Caco-2 (cell line): ENCODE measurements at regions not wholly inside any gene's neighbourhood (a gene's known extent, or its start where the extent isn't known, plus 50 kb on each side); places are given as distances from the start of the nearest gene placed in this dataset.

ENCODE experiments used
- BruUV-seq: library from RNA; stranded (reverse); fragments of 400-500 nt; replicated peaks from 2 replicates; lab custom pipeline; 2021; lab: Mats Ljungman, UMichigan
- CTCF ChIA-PET: fragments of 300-600 bp; sonication (Branson Sonifier 250); formaldehyde crosslinking; loops from one replicate; lab custom pipeline; 2022; ENCODE audit warnings: antibody characterized with exemption; lab: Charles Lee
- POLR2A ChIA-PET: fragments of 300-600 bp; sonication (Branson Sonifier 250); formaldehyde crosslinking; loops from one replicate; lab custom pipeline; 2022; ENCODE audit warnings: antibody characterized with exemption; lab: Charles Lee
- DNase-seq, 2 experiments: peaks; one replicate each; pipeline versions ENCODE4 v3.0.0 to v3.0.0-alpha.2; 2020 to 2022
- H3K27me3 ChIP-seq: replicated peaks from 2 replicates; pipeline ENCODE4 v1.6.0; 2011; ENCODE audit warnings: low read length; ENCODE audit not compliant: control insufficient read depth, insufficient read depth
- H3K36me3 ChIP-seq: 2 replicates; pipeline ENCODE4 v1.5.1; 2011; ENCODE audit warnings: low read length; ENCODE audit not compliant: control insufficient read depth, insufficient read depth
- H3K4me1 ChIP-seq: fragments of 250-450 bp; sonication (Bioruptor Pico); 2 replicates; pipeline ENCODE4 v1.5.1; 2020; ENCODE audit warnings: mild to moderate bottlenecking
- H3K4me3 ChIP-seq: 2 replicates; pipeline ENCODE4 v1.5.1; 2011; ENCODE audit warnings: low read depth, mild to moderate bottlenecking, control low read depth, low read length
- H3K9me3 ChIP-seq: fragments of 250-450 bp; sonication (Bioruptor Pico); 2 replicates; pipeline ENCODE4 v1.5.1; 2020; ENCODE audit warnings: mild to moderate bottlenecking, moderate library complexity
- H3K27ac Mint-ChIP-seq: one replicate; pipeline ENCODE4 v1.8.0; 2022; ENCODE audit warnings: mixed read lengths; ENCODE audit not compliant: unreplicated experiment
- H3K27me3 Mint-ChIP-seq: one replicate; pipeline ENCODE4 v1.8.0; 2022; ENCODE audit warnings: mixed read lengths; ENCODE audit not compliant: insufficient read depth, unreplicated experiment
- H3K36me3 Mint-ChIP-seq: one replicate; pipeline ENCODE4 v1.8.0; 2022; ENCODE audit warnings: mild to moderate bottlenecking, mixed read lengths; ENCODE audit not compliant: insufficient read depth, unreplicated experiment
- H3K4me1 Mint-ChIP-seq: one replicate; pipeline ENCODE4 v1.8.0; 2022; ENCODE audit warnings: low read depth, mixed read lengths; ENCODE audit not compliant: unreplicated experiment
- H3K4me3 Mint-ChIP-seq: one replicate; pipeline ENCODE4 v1.8.0; 2022; ENCODE audit warnings: mild to moderate bottlenecking, moderate library complexity, mixed read lengths; ENCODE audit not compliant: unreplicated experiment
- H3K9me3 Mint-ChIP-seq: one replicate; pipeline ENCODE4 v1.8.0; 2022; ENCODE audit warnings: mixed read lengths; ENCODE audit not compliant: unreplicated experiment
- CTCF ChIP-seq, 2 experiments: fragments of 200-600 bp in 1 of 2; IDR thresholded peaks; 1 replicate in 1 of 2; 2 replicates in 1 of 2; pipeline versions ENCODE4 v1.5.1 to v1.8.0; 2011 to 2022; ENCODE audit warnings: antibody characterized with exemption in 1 of 2, control low read depth in 1 of 2, inconsistent platforms in 1 of 2, low read depth in 1 of 2, low read length in 1 of 2, mild to moderate bottlenecking in 1 of 2, moderate library complexity in 1 of 2; ENCODE audit not compliant: insufficient read depth in 1 of 2, severe bottlenecking in 1 of 2, unreplicated experiment in 1 of 2
- intact Hi-C: fragments of 100-400 bp; cut with micrococcal nuclease; formaldehyde crosslinking; loops from one replicate; pipeline ENCODE4 v1.10.0; 2022; ENCODE audit not compliant: unreplicated experiment

DNA sequence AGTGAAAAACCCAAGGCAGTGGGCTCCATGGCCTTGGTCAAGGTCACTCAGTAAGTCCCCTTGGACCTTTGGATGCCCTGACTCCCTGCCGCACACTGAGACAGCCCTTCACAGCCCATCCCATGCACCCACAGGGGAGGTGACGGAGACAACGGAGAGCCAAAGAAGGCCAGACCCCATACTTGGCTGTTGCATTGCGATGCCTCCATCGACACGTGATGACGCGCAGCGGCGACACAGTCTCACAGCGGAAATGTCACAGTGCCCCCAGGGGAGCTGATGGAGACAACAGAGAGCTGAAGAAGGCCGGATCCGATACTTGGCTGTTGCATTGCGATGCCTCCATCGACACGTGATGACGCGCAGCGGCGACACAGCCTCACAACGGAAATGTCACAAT is 282.4 kb downstream of the TEX29 start:
- CTCF ChIA-PET: no interaction called here
- H3K4me1 Mint-ChIP-seq: no peaks in the 10 kb centered on the region
- H3K4me3 Mint-ChIP-seq: no peak overlapping the region
- DNase-seq: no peak
- H3K9me3 Mint-ChIP-seq: no peaks in the 10 kb centered on the region
- Histone ChIP-seq H3K36me3 (no peaks in the 10 kb centered on the region), H3K9me3 (no peaks in the 10 kb centered on the region), H3K4me3 (no peak overlapping the region), H3K4me1 (no peaks in the 10 kb centered on the region), H3K27me3 (no peaks in the 10 kb centered on the region)
- intact Hi-C loops: no loop called here
- BruUV-seq: no TSS peak
- H3K27me3 Mint-ChIP-seq: peaks cover 15% of the 10 kb centered on the region
- H3K36me3 Mint-ChIP-seq: no peaks in the 10 kb centered on the region
- TF ChIP-seq CTCF (IDR thresholded peaks at IDR 0.05; ENCODE audit: insufficient read depth in 1 of 2, low read depth in 1 of 2, low read length in 1 of 2, severe bottlenecking in 1 of 2, unreplicated experiment in 1 of 2): no peak
- POLR2A ChIA-PET: no interaction called here
- H3K27ac Mint-ChIP-seq: no peak overlapping the region

DNA sequence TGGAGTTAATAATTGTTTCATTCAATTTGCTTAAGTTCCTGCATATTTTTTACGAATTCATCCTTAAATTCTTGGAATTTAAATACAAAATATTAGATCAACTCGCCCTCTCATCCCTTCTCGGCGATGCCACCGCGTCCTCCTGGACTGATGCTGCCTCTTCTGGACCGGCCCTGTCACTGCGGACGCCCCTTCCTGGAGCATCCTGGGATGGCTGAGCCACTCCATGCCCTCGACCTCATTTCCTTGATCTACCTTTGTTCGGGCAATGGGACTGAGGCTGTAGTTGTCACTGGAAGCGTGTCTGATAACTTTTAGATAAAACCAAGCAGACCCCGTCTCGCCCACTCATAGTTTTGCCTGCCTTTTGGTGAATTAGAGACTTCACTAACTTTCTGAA is 283.7 kb downstream of the TEX29 start:
- H3K36me3 Mint-ChIP-seq: no peaks in the 10 kb centered on the region
- no peak overlapping the region for H3K4me3 ChIP-seq

DNA sequence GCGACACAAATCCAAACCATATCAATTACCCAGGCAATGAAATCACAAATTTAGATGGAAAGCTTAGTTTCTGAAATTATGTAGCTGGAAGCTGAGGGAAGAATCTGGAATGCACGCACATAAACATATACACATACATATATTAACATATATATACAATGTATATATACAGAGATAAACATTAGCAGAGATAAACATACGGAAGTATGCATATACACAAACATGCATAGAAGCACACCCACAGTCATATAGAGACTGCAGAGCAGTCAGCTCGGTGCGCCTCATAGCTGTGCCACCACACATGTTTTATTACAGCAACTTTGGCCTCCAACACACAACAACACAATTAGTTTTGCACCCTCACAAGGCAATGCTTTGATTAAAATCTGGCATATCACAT is 288.1 kb downstream of the TEX29 start:
- H3K27ac Mint-ChIP-seq: no peak overlapping the region
- Histone ChIP-seq H3K36me3 (no peaks in the 10 kb centered on the region), H3K4me3 (no peak overlapping the region), H3K27me3 (no peaks in the 10 kb centered on the region), H3K9me3 (no peaks in the 10 kb centered on the region), H3K4me1 (no peaks in the 10 kb centered on the region)
- peaks cover 11% of the 10 kb centered on the region for H3K27me3 Mint-ChIP-seq
- no peak for DNase-seq
- no peaks in the 10 kb centered on the region for H3K9me3 Mint-ChIP-seq
- H3K4me1 Mint-ChIP-seq: no peaks in the 10 kb centered on the region
- intact Hi-C loops: no loop called here
- TF ChIP-seq CTCF (IDR thresholded peaks at IDR 0.05; ENCODE audit: insufficient read depth in 1 of 2, low read depth in 1 of 2, low read length in 1 of 2, severe bottlenecking in 1 of 2, unreplicated experiment in 1 of 2): no peak
- BruUV-seq: no TSS peak
- ChIA-PET POLR2A (no interaction called here), CTCF (no interaction called here)
- H3K36me3 Mint-ChIP-seq: no peaks in the 10 kb centered on the region
- H3K4me3 Mint-ChIP-seq: no peak overlapping the region

More for the DNA sequence above, 283.7 kb downstream of the TEX29 start:
- Histone ChIP-seq H3K27me3 (no peaks in the 10 kb centered on the region), H3K9me3 (no peaks in the 10 kb centered on the region), H3K4me1 (no peaks in the 10 kb centered on the region), H3K36me3 (no peaks in the 10 kb centered on the region)
- no peak overlapping the region for H3K4me3 Mint-ChIP-seq
- peaks cover 15% of the 10 kb centered on the region for H3K27me3 Mint-ChIP-seq
- CTCF ChIA-PET: no interaction called here
- no peaks in the 10 kb centered on the region for H3K4me1 Mint-ChIP-seq
- no peak for DNase-seq
- POLR2A ChIA-PET: no interaction called here
- intact Hi-C loops: no loop called here
- BruUV-seq: no TSS peak
- no peak for TF ChIP-seq CTCF (IDR thresholded peaks at IDR 0.05; ENCODE audit: insufficient read depth in 1 of 2, low read depth in 1 of 2, low read length in 1 of 2, severe bottlenecking in 1 of 2, unreplicated experiment in 1 of 2)
- no peak overlapping the region for H3K27ac Mint-ChIP-seq
- H3K9me3 Mint-ChIP-seq: no peaks in the 10 kb centered on the region
